ENCODE measurements at regions not wholly inside any gene's neighbourhood (a gene's known extent, or its start where the extent isn't known, plus 50 kb on each side); places are given as distances from the start of the nearest gene placed in this dataset.
"Not testable (repeated sequence)": the region's sequence is repeated elsewhere in the genome, so short reads cannot be mapped to it uniquely, and the experiment has no call there.

DNA sequence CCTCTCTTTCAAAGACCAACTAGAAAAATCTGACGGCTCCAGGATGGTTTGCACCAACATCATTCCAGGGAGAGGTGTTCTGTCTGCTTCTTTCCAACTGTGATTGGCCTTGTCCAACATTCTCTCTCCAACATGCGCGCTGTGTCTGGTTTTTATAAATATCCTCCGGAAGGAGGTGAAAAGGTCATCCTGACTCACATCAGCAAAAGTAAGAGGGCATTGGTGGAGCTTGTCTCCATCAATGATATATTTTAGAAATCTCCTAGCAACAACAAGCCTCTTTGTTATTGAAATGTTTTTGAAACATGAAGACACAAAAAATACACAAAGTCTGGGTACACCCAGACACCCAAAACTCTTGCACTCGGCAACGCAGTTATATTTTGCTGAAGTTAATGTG lies 475.3 kb upstream of the JARID2 start:
- H3K9me3 ChIP-seq = no peaks in the 10 kb centered on the region
- no peaks in the 10 kb centered on the region for H3K36me3 ChIP-seq
- TF ChIP-seq, protein P1, sequence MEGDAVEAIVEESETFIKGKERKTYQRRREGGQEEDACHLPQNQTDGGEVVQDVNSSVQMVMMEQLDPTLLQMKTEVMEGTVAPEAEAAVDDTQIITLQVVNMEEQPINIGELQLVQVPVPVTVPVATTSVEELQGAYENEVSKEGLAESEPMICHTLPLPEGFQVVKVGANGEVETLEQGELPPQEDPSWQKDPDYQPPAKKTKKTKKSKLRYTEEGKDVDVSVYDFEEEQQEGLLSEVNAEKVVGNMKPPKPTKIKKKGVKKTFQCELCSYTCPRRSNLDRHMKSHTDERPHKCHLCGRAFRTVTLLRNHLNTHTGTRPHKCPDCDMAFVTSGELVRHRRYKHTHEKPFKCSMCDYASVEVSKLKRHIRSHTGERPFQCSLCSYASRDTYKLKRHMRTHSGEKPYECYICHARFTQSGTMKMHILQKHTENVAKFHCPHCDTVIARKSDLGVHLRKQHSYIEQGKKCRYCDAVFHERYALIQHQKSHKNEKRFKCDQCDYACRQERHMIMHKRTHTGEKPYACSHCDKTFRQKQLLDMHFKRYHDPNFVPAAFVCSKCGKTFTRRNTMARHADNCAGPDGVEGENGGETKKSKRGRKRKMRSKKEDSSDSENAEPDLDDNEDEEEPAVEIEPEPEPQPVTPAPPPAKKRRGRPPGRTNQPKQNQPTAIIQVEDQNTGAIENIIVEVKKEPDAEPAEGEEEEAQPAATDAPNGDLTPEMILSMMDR (IDR thresholded peaks at IDR 0.05) = no peak
- H3K27ac ChIP-seq = no peak overlapping the region
- no peak for DNase-seq (ENCODE audit: low spot score)
- no peak overlapping the region for H3K4me3 ChIP-seq
- H3K4me1 ChIP-seq = peaks cover 0 to 13% of the 10 kb centered on the region in 2 donors
- no peaks in the 10 kb centered on the region for H3K27me3 ChIP-seq

DNA sequence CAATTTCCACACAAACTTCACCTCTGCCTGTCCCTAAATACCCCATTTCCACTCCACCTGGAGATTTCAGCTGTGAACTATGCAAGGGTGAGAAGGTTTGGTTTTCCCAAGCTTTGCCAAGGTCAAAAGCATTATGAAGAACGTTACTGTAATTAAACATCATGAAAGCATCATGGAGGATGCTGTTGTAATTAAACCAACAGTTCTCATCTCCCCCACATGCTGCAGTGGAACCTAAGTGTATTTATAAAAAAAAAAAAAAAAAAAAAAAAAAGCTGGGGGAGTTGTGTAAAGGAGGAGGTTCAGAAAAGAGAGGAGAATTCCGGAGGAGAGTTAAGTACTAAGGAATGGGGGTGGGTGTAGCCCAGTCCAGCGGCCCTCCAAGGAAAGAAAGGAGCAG lies 474.9 kb upstream of the JARID2 start:
- no peaks in the 10 kb centered on the region for H3K36me3 ChIP-seq
- H3K4me1 ChIP-seq = peaks cover 0 to 13% of the 10 kb centered on the region in 2 donors
- no peak for DNase-seq (ENCODE audit: low spot score)
- H3K4me3 ChIP-seq = no peak overlapping the region
- no peaks in the 10 kb centered on the region for H3K9me3 ChIP-seq
- no peak overlapping the region for H3K27ac ChIP-seq
- TF ChIP-seq, protein P1 (IDR thresholded peaks at IDR 0.05) = no peak
- no peaks in the 10 kb centered on the region for H3K27me3 ChIP-seq

- no peaks in the 10 kb centered on the region for H3K9me3 ChIP-seq
- peaks cover 0 to 13% of the 10 kb centered on the region in 2 donors for H3K4me1 ChIP-seq
- H3K27me3 ChIP-seq = no peaks in the 10 kb centered on the region
- TF ChIP-seq, protein P1 (IDR thresholded peaks at IDR 0.05) = no peak
- no peak overlapping the region for H3K4me3 ChIP-seq
- H3K36me3 ChIP-seq = no peaks in the 10 kb centered on the region
- DNase-seq (ENCODE audit: low spot score) = no peak
- no peak overlapping the region for H3K27ac ChIP-seq
Observed at GRCh38 chr6:14772188-14772587, 473.7 kb upstream of the JARID2 start.

DNA sequence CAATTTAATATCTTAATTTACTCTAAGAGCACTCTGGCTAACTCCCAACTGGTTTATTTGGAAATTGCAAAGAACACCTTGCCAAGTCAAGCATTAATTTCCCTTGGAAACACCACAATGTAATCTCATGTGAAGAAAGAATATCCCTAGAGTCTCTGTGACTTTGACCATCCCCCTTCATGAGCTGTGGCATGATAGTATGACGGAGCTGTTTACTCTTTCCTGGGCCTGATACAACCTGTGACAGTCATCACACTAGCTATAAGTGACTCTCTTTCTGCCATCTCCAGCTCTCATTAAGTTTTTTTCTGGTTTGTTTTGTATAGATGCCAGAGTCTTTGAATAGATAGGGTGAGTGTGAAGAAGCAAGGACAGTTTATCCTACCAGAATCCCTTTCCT lies 470.3 kb upstream of the JARID2 start:
- no peaks in the 10 kb centered on the region for H3K36me3 ChIP-seq
- peaks cover 0 to 5% of the 10 kb centered on the region in 2 donors for H3K4me1 ChIP-seq
- no peaks in the 10 kb centered on the region for H3K27me3 ChIP-seq
- no peak overlapping the region for H3K27ac ChIP-seq
- TF ChIP-seq, protein P1 (IDR thresholded peaks at IDR 0.05) = no peak
- no peak overlapping the region for H3K4me3 ChIP-seq
- H3K9me3 ChIP-seq = no peaks in the 10 kb centered on the region
- no peak for DNase-seq (ENCODE audit: low spot score)

GRCh38 chr6:14776307-14776706 lies 469.6 kb upstream of the JARID2 start:
- H3K27ac ChIP-seq = no peak overlapping the region
- no peaks in the 10 kb centered on the region for H3K4me1 ChIP-seq
- TF ChIP-seq, protein P1 (IDR thresholded peaks at IDR 0.05) = no peak
- H3K36me3 ChIP-seq = no peaks in the 10 kb centered on the region
- H3K4me3 ChIP-seq = no peak overlapping the region
- no peaks in the 10 kb centered on the region for H3K9me3 ChIP-seq
- no peaks in the 10 kb centered on the region for H3K27me3 ChIP-seq
- no peak for DNase-seq (ENCODE audit: low spot score)

DNA sequence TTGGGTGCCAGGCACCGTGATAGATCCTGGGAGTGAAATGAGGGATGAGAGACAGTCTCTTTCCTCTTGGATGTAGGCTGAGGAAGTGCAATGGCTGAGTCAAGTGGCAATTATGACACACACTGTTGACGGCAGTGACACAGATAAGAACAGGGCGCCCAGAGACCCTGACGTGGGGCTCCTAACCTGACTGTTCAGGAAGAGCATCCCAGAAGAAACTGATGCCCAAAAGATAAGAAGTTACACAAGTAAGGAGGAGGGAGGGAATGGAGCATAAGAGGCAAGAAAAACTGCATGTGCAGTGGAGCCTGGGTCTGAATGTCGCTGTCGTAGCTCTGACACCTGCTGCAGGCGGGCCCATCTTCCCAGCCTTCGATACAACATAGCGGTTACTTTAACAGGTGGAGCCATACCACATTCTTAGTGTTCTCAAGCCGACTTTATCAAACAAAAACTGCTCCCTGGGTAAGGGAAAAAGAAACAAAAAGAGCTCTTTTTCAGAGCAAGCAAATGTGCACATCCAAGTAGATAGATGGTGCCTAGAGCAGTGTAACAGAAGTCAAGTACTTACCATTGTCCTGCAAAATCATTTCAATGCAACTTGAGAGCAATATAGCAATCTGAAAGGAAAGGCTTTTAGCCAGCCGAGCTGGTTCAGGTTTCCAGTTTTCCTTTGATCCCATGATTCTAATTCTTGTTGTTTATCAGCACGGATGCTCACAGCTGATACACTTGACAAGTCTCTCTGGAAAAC lies 463.9 kb upstream of the JARID2 start:
- Histone ChIP-seq H3K9me3 (no peaks in the 10 kb centered on the region), H3K4me1 (no peaks in the 10 kb centered on the region), H3K36me3 (no peaks in the 10 kb centered on the region), H3K27me3 (no peaks in the 10 kb centered on the region), H3K27ac (no peak overlapping the region), H3K4me3 (no peak overlapping the region)
- TF ChIP-seq, protein P1 (IDR thresholded peaks at IDR 0.05) = no peak
- no peak for DNase-seq (ENCODE audit: low spot score)

- not testable (repeated sequence) for H3K27ac ChIP-seq; H3K4me1 ChIP-seq; H3K27me3 ChIP-seq; H3K4me3 ChIP-seq; H3K36me3 ChIP-seq; DNase-seq (ENCODE audit: low spot score); H3K9me3 ChIP-seq
Observed at GRCh38 chr6:14782921-14783464, 462.9 kb upstream of the JARID2 start.

Measured in right atrium auricular region (tissue), 2 donors.